Common myeloid progenitor, CD34-positive (primary cell): ENCODE measurements at regions not wholly inside any gene's neighbourhood (a gene's known extent, or its start where the extent isn't known, plus 50 kb on each side); places are given as distances from the start of the nearest gene placed in this dataset.

ENCODE experiments used
- CTCF ChIA-PET: fragments of 350-600 bp; sonication (Branson Sonifier 250); formaldehyde crosslinking; loops from one replicate; lab custom pipeline; 2021; ENCODE audit warnings: antibody characterized with exemption; lab: Charles Lee
- POLR2A ChIA-PET: fragments of 350-600 bp; sonication (Branson Sonifier 250); formaldehyde crosslinking; loops from one replicate; lab custom pipeline; 2021; ENCODE audit warnings: antibody characterized with exemption; lab: Charles Lee
- DNase-seq, 3 donors: peaks; one replicate each; pipeline versions ENCODE4 v3.0.0 to v3.0.0-alpha.2; 2013
- H3K27ac ChIP-seq, 2 experiments: 1 replicate in 1 of 2; 2 replicates in 1 of 2; pipeline ENCODE4 v1.7.0; 2013; ENCODE audit warnings: inconsistent platforms in 2 of 2, low read length in 2 of 2, mild to moderate bottlenecking in 2 of 2, low read depth in 1 of 2, moderate library complexity in 1 of 2; ENCODE audit not compliant: severe bottlenecking in 2 of 2, insufficient read depth in 1 of 2, poor library complexity in 1 of 2
- H3K27me3 ChIP-seq, 5 experiments: replicated peaks in 2 of 5; 1 replicate in 3 of 5; 2 replicates in 2 of 5; pipeline versions ENCODE4 v1.6.1 to v1.7.0; 2013; ENCODE audit warnings: low read length in 4 of 5, mild to moderate bottlenecking in 2 of 5, moderate library complexity in 2 of 5, inconsistent platforms in 1 of 5; ENCODE audit not compliant: insufficient read depth in 5 of 5, control insufficient read depth in 4 of 5
- H3K36me3 ChIP-seq, 4 experiments: 1 replicate in 2 of 4; 2 replicates in 2 of 4; pipeline versions ENCODE4 v1.6.1 to v1.7.0; 2013; ENCODE audit warnings: low read length in 3 of 4, control low read depth in 1 of 4, mild to moderate bottlenecking in 1 of 4; ENCODE audit not compliant: control insufficient read depth in 4 of 4, insufficient read depth in 4 of 4
- H3K4me1 ChIP-seq, 4 experiments: 1 replicate in 3 of 4; 2 replicates in 1 of 4; pipeline versions ENCODE4 v1.6.1 to v1.7.1; 2013; ENCODE audit warnings: low read length in 3 of 4, mild to moderate bottlenecking in 3 of 4, control low read depth in 1 of 4, inconsistent platforms in 1 of 4, moderate library complexity in 1 of 4; ENCODE audit not compliant: control insufficient read depth in 4 of 4, insufficient read depth in 4 of 4; ENCODE audit errors: control extremely low read depth in 1 of 4
- H3K4me3 ChIP-seq, 7 experiments: 1 replicate in 4 of 7; 2 replicates in 3 of 7; pipeline versions ENCODE4 v1.5.1 to v1.7.0; 2013; ENCODE audit warnings: mild to moderate bottlenecking in 7 of 7, low read length in 6 of 7, moderate library complexity in 6 of 7, inconsistent platforms in 2 of 7, low read depth in 2 of 7, control low read depth in 1 of 7; ENCODE audit not compliant: insufficient read depth in 4 of 7, control insufficient read depth in 1 of 7; ENCODE audit errors: extremely low read depth in 1 of 7
- H3K9me3 ChIP-seq, 5 experiments: 1 replicate in 4 of 5; 2 replicates in 1 of 5; pipeline versions ENCODE4 v1.6.1 to v1.7.1; 2013; ENCODE audit warnings: low read length in 4 of 5, mild to moderate bottlenecking in 2 of 5, inconsistent platforms in 1 of 5, low read depth in 1 of 5, moderate library complexity in 1 of 5; ENCODE audit not compliant: control insufficient read depth in 4 of 5, insufficient read depth in 2 of 5; ENCODE audit errors: control extremely low read depth in 1 of 5
- WGBS: methylation state at CpG from one replicate; pipeline ENCODE4 v1.1.5; 2013; ENCODE audit not compliant: insufficient coverage; 5-methylcytosine and 5-hydroxymethylcytosine counted together

GRCh38 chr18:42177390-42177789 lies 222.4 kb downstream of the PIK3C3 start:
- H3K27ac ChIP-seq, result no peak overlapping the region
- ChIA-PET POLR2A (no interaction called here), CTCF (no interaction called here)
- peaks cover 0 to 3% (median 0%) of the 10 kb centered on the region in 5 experiments for H3K27me3 ChIP-seq
- no peaks in the 10 kb centered on the region for H3K4me1 ChIP-seq
- H3K4me3 ChIP-seq, result no peak overlapping the region
- H3K9me3 ChIP-seq, result no peaks in the 10 kb centered on the region
- DNase-seq, result no peak
- H3K36me3 ChIP-seq, result no peaks in the 10 kb centered on the region
- WGBS, result no CpG with 5 or more reads among the region's 1 CpG

GRCh38 chr18:42178376-42179080 lies 223.5 kb downstream of the PIK3C3 start:
- peaks cover 0 to 3% (median 0%) of the 10 kb centered on the region in 5 experiments for H3K27me3 ChIP-seq
- H3K27ac ChIP-seq, result no peak overlapping the region
- 86% methylated on average over 1 of the region's 1 CpG for WGBS
- ChIA-PET CTCF (no interaction called here), POLR2A (no interaction called here)
- no peaks in the 10 kb centered on the region for H3K36me3 ChIP-seq
- H3K9me3 ChIP-seq, result no peaks in the 10 kb centered on the region
- no peak for DNase-seq
- H3K4me1 ChIP-seq, result no peaks in the 10 kb centered on the region
- H3K4me3 ChIP-seq, result no peak overlapping the region

GRCh38 chr18:42179542-42180121 lies 224.6 kb downstream of the PIK3C3 start:
- Histone ChIP-seq H3K4me1 (no peaks in the 10 kb centered on the region), H3K27ac (no peak overlapping the region), H3K27me3 (peaks cover 0 to 3% (median 0%) of the 10 kb centered on the region in 5 experiments), H3K36me3 (no peaks in the 10 kb centered on the region), H3K4me3 (no peak overlapping the region), H3K9me3 (no peaks in the 10 kb centered on the region)
- WGBS, result 100% methylated on average over 5 of the region's 6 CpGs
- no peak for DNase-seq
- ChIA-PET POLR2A (no interaction called here), CTCF (no interaction called here)

- 100% methylated on average over 1 of the region's 3 CpGs for WGBS
- ChIA-PET CTCF (no interaction called here), POLR2A (no interaction called here)
These were observed 226.4 kb downstream of the PIK3C3 start for GRCh38 chr18:42181474-42181873.

GRCh38 chr18:42182728-42183700 lies 228.0 kb downstream of the PIK3C3 start:
- Histone ChIP-seq H3K27ac (no peak overlapping the region), H3K36me3 (no peaks in the 10 kb centered on the region), H3K27me3 (no peaks in the 10 kb centered on the region), H3K4me3 (no peak overlapping the region), H3K9me3 (no peaks in the 10 kb centered on the region), H3K4me1 (no peaks in the 10 kb centered on the region)
- no peak for DNase-seq
- WGBS, result 91% methylated on average over 5 of the region's 7 CpGs
- ChIA-PET CTCF (no interaction called here), POLR2A (no interaction called here)

More at GRCh38 chr18:42181474-42181873, 226.4 kb downstream of the PIK3C3 start:
- H3K36me3 ChIP-seq, result no peaks in the 10 kb centered on the region
- H3K27me3 ChIP-seq, result no peaks in the 10 kb centered on the region
- H3K4me3 ChIP-seq, result no peak overlapping the region
- H3K27ac ChIP-seq, result no peak overlapping the region
- no peak for DNase-seq
- no peaks in the 10 kb centered on the region for H3K9me3 ChIP-seq
- H3K4me1 ChIP-seq, result no peaks in the 10 kb centered on the region

GRCh38 chr18:42183746-42184145 lies 228.7 kb downstream of the PIK3C3 start:
- Histone ChIP-seq H3K4me1 (no peaks in the 10 kb centered on the region), H3K36me3 (no peaks in the 10 kb centered on the region), H3K4me3 (no peak overlapping the region), H3K27me3 (no peaks in the 10 kb centered on the region), H3K9me3 (no peaks in the 10 kb centered on the region), H3K27ac (no peak overlapping the region)
- WGBS, result 47% methylated on average over 3 of the region's 4 CpGs
- ChIA-PET POLR2A (no interaction called here), CTCF (no interaction called here)
- DNase-seq, result no peak
